GM19035 (cell line): ENCODE measurements at regions not wholly inside any gene's neighbourhood (a gene's known extent, or its start where the extent isn't known, plus 50 kb on each side); places are given as distances from the start of the nearest gene placed in this dataset.

Source experiments
- ATAC-seq: cut with Tn5 transposase; IDR thresholded peaks from one replicate; pipeline ENCODE4 v1.9.1; 2021; ENCODE audit not compliant: unreplicated experiment

- ATAC-seq, result no peak
These were observed 203.4 kb downstream of the CCNG2 start for GRCh38 chr4:77360451-77360850.

GRCh38 chr4:77366876-77367275 lies 209.9 kb downstream of the CCNG2 start:
- ATAC-seq, result peak; percentile 84

- no peak for ATAC-seq
These were observed 210.6 kb downstream of the CCNG2 start for GRCh38 chr4:77367638-77368037.

DNA sequence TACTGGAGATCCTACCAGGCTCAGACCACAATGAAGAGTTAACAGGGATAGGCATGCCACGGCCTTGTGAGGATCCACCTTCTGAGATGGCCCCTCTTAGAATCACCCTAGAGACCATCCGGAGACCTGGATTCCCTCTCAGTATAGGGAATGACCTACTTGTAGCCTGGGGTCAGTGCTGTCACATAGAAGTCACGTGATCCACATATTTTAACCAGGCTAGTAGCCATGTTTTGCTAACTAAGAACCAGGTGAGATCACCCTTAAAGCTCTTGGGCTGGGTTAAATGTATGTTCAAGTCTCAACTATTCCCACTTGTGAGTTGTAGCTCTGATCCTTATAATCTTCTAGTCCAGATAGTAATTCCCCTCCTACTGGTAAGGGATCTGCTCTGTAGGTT lies 215.4 kb downstream of the CCNG2 start:
- ATAC-seq, result no peak

DNA sequence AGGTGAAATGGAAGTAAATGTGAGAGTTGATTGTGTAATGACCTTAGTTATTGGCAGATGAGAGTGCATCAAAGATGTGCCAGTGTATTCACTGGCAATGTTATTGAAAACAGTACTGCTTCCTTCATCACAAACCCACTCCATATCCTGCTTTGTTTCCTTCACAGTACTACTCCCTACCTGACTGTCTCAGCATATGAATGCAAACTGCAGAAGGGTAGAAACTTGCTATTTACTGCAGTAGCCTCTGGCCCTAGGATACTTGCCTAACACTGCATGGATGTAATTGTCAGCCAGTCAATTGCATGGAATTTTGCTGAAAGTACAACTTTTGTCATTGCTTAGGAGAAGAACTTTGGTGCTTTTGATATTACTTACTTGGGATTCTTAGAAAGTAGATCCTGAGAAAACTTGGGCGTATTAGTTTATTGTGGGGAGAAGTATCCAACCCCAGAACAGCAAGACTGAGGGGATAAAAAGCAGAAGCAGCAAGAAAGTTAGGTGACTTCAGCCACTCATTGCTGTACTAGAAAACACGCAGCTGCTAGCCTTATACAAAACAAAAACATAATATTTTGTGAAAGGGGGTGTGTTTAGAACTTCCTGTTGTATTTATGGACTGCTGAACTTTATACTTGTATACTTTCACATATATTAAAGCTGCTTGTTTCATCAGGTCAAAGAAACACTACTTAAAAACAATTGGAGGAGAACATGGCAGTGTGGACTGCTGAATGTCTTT lies 219.0 kb downstream of the CCNG2 start:
- peak; percentile 69 for ATAC-seq

- ATAC-seq, result no peak
These were observed 219.9 kb downstream of the CCNG2 start for GRCh38 chr4:77376788-77377460.

DNA sequence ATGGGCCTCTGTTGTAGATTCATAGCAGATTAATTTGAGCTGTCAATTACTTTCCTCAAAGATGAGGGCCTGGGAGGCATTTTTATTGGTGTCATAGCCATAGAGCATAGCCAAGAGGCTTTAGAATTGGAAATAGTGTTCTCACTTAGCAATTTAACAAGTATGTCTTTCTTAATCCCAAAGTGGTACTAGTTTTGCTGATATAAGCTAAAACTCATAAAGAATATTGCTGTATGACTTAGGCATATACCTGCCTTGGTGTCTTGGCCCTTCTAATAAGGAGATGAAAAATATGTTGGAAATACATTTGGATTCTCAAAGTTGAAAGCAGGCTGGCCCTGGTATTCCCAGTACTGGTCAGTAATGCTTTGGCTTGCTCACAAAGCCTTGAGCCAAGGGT lies 221.5 kb upstream of the CXCL13 start:
- ATAC-seq, result no peak

DNA sequence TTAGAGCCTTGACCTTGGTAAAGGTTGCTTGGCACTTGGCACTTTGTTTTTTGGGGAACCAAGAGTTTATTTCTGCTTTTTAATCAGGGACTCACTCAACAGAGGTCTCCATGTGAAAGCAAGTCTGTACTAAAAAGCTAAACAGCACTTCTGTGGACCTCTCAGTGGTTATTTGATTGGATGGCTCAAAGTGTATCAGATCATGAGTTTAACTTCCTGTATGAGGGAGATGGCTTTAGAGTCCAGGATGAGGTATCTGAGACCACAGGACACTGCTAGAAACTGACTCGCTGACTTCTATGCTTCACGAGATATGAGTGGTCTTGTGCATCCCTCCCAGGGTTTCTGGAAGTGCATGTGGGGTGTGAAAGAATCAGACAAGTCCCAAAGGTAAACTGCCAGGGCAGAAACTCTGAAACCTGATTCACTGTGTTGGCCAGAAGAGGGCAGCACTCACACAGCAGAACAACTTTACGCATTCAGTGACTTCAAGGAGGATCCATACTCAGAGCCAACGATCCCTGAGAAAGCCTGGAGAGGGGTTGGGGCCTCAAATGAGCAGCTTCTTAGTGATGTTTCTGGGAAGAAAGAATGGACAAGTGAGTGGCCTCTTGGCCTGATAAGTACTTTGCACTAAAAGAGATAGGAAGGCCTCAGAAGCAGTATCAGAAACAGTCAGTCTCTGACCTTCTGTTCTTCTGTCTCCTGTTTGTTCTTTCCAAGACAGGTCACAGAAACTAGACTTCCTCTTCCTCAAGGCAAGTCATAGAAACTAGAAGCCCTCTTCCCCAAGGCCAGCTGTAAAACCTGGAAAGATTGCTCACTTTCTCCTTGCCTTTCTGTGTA lies 220.3 kb upstream of the CXCL13 start:
- no peak for ATAC-seq

GRCh38 chr4:77393996-77394395 lies 211.6 kb upstream of the CXCL13 start:
- ATAC-seq, result no peak

DNA sequence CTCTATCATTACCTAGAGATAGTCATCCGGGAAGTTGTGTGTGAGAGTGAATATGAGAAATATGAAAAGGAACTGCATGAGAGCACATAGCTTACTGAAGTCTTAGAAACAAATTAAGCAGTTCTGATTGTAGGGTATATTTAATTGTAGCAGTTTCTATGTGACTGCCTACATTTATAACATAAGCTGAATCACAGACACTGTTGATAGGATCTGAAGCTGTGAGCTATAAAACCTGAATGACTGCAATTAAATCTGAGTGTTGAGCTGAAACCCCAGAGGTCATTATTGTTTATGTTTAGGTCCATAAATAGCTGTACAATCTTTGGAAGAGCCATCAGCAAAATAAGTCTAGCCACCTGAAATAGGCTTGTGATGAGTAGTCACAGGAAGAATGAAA lies 210.1 kb upstream of the CXCL13 start:
- ATAC-seq, result no peak

DNA sequence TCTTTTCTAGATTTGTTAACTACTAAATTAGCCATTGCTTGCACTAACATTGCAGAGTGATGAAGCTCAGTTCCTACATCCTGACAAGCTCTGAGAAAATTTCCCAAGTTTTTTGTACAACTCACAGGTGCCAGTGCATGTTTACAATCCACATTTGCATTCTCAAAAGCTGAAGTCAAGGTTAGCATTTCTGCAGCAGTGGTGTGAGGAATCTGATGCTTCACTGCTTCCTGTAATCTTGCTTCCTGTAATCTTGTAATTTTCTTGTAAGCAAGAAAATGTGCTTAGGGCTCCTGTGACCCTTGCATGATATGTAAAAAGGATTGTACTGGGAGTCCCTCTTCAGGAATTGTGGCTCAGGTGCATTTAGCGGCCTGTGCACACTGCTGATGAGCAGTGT lies 207.4 kb upstream of the CXCL13 start:
- no peak for ATAC-seq

- ATAC-seq, result no peak
These were observed 205.8 kb upstream of the CXCL13 start for GRCh38 chr4:77399831-77400230.

GRCh38 chr4:77413766-77414165 lies 191.9 kb upstream of the CXCL13 start:
- ATAC-seq, result no peak

DNA sequence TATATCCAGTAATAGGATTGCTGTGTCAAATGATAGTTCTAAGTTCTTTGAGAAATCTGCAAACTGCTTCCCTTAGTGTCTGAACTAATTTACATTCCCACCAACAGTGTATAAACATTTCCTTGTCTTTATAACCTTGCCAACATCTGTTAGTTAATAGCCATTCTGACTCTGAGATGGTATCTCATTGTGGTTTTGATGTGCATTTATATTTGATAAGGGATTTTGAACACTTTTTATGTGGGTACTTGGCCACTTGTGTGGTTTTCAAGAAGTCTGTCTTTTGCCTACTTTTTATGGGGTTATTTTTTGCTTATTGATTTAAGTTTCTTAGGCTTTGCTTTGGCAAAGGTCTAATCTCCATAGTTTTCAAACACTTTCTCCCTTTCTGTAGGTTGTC lies 189.9 kb upstream of the CXCL13 start:
- ATAC-seq, result no peak

DNA sequence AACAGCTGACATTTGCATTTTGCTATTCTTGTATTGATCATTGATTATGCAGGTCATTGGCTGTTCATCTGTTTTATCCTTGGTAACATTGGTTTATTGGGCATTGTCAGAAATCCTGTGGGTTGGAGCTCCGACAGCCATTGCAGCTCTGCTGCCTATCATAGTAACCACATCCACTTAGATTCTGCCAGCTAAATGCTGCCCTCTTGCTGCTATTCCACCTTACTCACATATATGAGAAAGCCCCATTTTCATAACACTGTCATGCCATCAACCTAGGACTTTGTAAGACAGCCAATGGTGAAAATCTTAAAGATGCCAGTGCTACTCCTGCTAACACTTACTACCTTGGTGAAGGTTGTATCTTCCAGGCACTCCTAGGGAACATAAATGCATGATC lies 187.3 kb upstream of the CXCL13 start:
- ATAC-seq, result no peak

- ATAC-seq, result no peak
These were observed 174.8 kb upstream of the CXCL13 start for GRCh38 chr4:77430847-77431246.

DNA sequence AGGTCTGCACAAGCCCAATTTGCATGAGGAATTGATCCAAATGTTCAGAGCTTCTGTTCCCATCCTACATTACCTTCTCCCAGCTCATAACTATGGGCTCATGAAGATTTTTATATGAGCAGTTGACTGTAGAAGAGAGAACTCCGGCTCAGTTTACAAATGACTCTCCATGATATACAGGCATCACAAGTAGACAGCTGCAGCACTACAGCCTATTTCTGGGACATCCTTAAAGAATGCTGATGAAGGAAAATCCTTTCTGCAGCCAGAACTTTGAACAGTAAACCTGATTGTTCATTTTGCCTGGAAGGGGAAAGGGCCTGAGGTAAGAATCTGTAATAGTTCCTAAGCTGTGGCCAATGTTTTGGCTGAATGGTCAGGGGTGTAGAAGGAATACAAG lies 174.1 kb upstream of the CXCL13 start:
- ATAC-seq, result no peak

DNA sequence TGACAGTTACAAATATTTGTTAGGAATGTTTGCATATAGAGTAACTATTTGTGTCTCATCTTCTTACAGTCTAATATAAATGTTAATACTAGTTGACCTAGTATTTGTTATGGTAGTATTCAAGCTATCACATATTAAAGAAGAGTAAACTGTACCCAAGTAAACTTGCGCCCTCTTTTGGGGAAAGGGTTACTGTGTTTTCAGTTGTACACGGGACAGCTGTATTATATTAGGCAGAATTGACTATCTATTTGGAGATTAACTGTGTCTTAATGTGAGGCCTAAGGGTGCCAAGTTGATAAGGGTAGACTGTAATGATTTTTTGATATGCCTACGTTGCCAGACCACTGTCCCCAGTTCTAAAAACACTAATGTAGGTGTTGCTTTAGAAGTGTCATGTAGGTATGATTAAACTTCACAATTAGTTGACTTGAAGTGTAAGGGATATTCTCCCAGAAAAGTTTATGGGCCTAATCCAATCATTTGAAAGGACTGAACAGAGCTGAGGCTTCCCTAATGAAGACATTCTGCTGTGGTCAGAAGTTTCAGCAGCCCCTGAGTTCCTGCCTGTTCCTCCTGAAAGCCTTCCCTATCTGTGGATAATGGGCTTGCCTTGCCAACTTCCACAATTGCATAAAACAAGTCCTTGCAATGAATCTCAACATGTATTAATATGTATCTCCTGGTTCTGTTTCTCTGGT lies 172.8 kb upstream of the CXCL13 start:
- ATAC-seq, result peak; percentile 25

DNA sequence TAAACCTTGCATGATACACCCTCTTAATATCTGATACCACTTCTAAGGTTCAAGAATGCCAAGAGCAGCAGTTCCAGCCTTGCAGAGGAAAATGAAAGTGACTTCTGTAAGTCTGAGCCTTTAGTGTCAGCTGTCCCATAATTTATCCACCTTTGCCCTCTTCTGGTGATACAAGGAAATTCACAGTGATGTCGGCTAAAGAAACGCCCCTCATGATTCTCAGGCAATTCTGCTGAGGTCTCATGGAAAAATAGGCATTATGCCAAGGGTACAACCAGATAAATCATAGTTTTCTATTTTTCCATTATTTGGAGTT lies 172.2 kb upstream of the CXCL13 start:
- peak; percentile 84 for ATAC-seq

DNA sequence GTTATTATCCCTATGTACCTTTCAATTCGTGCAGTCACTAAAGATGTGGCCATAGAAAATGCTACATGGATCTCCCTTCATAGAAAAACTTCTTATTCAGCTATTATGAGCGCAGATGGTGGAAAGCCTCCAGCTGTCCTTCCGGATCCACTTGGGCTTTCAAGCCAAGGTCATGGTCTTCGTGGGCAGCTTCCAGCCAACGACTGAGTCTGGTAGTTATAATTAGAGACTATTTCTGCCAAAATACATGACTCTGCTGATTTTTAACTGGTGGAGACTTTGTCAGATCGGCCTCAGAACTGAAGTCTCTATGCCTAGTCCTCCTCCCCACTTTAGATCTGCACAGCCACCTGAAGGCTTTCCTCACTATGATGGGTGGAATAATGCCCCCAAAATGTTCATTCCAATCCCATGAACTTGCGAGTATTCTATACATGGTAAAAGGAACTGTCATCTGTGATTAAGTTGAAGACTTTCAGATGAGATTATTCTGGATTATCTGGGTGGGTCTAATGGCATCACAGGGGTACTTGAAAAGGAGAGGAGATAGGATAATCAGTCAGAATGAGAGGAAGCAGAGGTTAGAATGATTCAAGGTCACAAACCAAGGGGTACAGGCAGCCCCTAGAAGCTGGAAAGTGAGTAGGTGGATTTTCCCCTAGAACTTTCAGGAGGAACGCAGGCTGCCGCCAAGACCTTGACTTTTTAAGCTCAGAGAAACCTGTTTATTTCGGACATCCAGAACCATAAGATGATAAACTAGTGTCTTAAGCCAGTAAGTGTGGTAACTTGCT lies 171.1 kb upstream of the CXCL13 start:
- ATAC-seq, result no peak

DNA sequence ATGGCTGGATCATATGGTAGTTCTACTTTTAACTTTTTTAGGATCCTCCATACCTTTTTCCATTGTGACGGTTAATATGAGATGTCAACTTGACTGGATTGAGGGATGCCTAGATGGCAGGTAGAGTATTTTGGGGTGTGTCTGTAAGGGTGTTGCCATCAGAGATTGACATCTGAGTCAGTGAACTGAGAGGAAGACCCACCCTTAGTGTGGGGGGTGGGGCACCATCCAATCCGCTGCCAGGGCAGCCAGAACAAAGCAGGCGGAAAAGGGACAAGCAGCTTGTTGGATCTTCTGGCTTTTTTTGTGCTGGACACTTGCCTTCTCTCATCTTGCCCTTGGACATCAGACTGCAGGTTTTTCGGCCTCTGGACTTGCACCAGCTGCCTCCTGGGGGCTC lies 168.5 kb upstream of the CXCL13 start:
- no peak for ATAC-seq
